ENCODE measurements at regions not wholly inside any gene's neighbourhood (a gene's known extent, or its start where the extent isn't known, plus 50 kb on each side); places are given as distances from the start of the nearest gene placed in this dataset.
"Not testable (repeated sequence)": the region's sequence is repeated elsewhere in the genome, so short reads cannot be mapped to it uniquely, and the experiment has no call there.

GRCh38 chr2:6143812-6144211 is 451.6 kb downstream of the SOX11 start:
- no peak for DNase-seq

- DNase-seq = not testable (repeated sequence)
These were observed 455.0 kb downstream of the SOX11 start for GRCh38 chr2:6147215-6147614.

- DNase-seq = no peak
These were observed 456.7 kb downstream of the SOX11 start for GRCh38 chr2:6148882-6149281.

GRCh38 chr2:6159606-6160005 is 467.4 kb downstream of the SOX11 start:
- no peak for DNase-seq

GRCh38 chr2:6163932-6164331 is 471.7 kb downstream of the SOX11 start:
- DNase-seq = no peak

GRCh38 chr2:6164986-6165747 is 473.0 kb downstream of the SOX11 start:
- DNase-seq = no peak

- no peak for DNase-seq
These were observed 475.5 kb downstream of the SOX11 start for GRCh38 chr2:6167592-6168138.

GRCh38 chr2:6168485-6168884 is 476.3 kb downstream of the SOX11 start:
- no peak for DNase-seq

GRCh38 chr2:6171294-6171693 is 479.1 kb downstream of the SOX11 start:
- no peak for DNase-seq

GRCh38 chr2:6177811-6178210 is 485.6 kb downstream of the SOX11 start:
- DNase-seq = no peak

GRCh38 chr2:6181525-6181924 is 489.3 kb downstream of the SOX11 start:
- no peak for DNase-seq

GRCh38 chr2:6181926-6182325 is 489.7 kb downstream of the SOX11 start:
- DNase-seq = no peak

GRCh38 chr2:6183226-6183625 is 491.0 kb downstream of the SOX11 start:
- no peak for DNase-seq

- DNase-seq = no peak
These were observed 492.5 kb downstream of the SOX11 start for GRCh38 chr2:6184532-6185292.

- no peak for DNase-seq
These were observed 494.4 kb downstream of the SOX11 start for GRCh38 chr2:6186332-6187151.

GRCh38 chr2:6196449-6196848 is 504.3 kb downstream of the SOX11 start:
- DNase-seq = no peak

GRCh38 chr2:6198370-6198919 is 506.3 kb downstream of the SOX11 start:
- not testable (repeated sequence) for DNase-seq

GRCh38 chr2:6202756-6203155 is 510.6 kb downstream of the SOX11 start:
- no peak for DNase-seq

GRCh38 chr2:6203291-6203959 is 511.2 kb downstream of the SOX11 start:
- DNase-seq = no peak

- DNase-seq = no peak
These were observed 514.7 kb downstream of the SOX11 start for GRCh38 chr2:6206882-6207281.

- DNase-seq = no peak
These were observed 519.1 kb downstream of the SOX11 start for GRCh38 chr2:6211236-6211635.

GRCh38 chr2:6212491-6212890 is 520.3 kb downstream of the SOX11 start:
- no peak for DNase-seq
